ENCODE measurements at regions not wholly inside any gene's neighbourhood (a gene's known extent, or its start where the extent isn't known, plus 50 kb on each side); places are given as distances from the start of the nearest gene placed in this dataset.
"Not testable (repeated sequence)": the region's sequence is repeated elsewhere in the genome, so short reads cannot be mapped to it uniquely, and the experiment has no call there.

DNA sequence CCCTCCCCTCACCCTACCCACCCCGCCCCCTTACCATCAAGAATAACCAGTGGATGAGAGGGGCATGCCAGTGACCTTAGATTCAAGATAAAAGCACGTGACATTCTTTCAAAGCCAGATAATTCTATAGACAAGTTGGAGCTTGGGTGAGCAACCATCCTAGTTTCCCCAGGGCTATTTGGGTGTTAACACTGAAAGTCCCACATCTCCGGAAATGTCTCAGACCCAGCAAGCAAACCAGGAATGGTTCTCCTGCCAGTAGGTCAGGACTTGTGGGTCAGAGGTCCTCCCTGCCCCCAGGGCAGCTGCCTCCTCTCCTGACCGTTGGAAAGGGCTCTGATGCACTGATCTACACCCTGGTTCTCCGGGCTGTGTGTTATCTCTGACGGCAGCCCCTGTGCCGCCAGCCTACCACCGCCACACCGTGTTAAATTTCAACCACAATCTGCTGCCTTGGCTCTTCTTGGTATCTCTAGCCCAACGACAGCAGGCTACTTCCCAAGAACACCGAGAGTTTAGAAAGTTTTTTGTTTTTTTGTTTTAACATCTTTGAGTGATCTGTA is 287.0 kb downstream of the BCL2L11 start:
- not testable (repeated sequence) for DNase-seq

DNA sequence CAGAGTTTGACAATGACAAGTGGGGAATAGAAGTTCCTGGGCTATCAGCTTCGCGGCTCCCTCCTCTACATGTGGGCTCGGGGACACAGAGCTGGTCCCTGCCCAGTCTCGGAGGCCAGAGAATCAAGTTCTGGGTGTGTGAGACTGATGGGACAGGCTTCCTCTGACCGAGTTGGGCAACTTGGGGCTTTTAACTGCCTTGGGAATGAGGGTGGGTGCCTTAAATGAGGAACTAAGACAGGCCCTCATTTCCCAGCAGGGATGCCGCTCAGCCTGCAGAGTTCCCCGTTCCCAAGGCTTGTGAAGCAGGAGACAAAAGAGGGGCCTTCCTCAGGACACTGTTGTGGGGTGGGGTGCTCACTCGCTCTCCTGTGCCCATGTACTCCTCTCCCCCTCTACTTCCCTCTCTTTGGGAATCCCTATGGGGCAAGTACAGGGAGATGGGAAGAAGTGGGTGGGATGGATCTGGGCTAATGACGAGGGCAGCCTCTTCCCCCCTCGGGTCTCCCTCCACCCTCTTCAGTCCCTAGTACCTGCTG is 290.2 kb downstream of the BCL2L11 start:
- DNase-seq, result not testable (repeated sequence)

DNA sequence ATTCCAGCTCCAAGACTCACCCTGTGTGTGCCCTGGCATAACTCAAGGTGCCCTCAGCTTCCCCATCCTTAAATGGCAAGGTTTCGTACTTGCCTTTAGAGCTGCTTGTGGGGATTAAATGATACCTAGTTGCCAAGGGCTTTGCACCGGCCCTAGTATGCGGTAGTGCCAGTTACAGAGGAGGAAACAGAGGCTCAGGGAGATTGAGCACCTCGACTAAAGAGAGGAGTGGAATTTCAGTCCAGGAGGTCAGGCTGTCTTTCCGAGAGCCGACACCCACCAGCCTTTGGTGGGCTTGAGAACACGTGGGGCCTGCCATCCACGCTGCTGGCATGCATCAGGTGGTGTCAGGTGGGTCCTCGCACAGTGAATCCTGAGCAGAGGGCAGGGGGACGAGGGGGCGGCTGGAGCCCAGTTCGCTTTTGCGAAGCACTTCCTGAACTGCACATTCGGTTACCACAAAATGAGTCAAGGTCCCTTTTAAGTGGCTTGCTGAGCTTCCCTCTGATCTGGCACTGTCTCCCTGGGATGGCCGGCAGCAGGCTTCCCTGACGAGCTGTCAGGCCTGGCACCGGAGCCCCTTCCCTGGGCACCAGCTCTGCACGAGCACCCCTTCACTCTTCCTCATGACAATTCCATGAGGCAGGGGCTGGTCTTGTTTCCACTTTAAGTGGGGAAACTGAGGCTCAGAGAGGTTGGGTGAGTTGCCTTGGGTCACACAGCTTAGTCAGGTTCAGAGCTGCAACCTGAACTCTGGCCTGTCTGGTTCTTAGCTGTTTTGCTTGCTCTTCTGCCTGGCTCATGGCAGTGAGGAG is 291.4 kb downstream of the BCL2L11 start:
- DNase-seq, result not testable (repeated sequence)

DNA sequence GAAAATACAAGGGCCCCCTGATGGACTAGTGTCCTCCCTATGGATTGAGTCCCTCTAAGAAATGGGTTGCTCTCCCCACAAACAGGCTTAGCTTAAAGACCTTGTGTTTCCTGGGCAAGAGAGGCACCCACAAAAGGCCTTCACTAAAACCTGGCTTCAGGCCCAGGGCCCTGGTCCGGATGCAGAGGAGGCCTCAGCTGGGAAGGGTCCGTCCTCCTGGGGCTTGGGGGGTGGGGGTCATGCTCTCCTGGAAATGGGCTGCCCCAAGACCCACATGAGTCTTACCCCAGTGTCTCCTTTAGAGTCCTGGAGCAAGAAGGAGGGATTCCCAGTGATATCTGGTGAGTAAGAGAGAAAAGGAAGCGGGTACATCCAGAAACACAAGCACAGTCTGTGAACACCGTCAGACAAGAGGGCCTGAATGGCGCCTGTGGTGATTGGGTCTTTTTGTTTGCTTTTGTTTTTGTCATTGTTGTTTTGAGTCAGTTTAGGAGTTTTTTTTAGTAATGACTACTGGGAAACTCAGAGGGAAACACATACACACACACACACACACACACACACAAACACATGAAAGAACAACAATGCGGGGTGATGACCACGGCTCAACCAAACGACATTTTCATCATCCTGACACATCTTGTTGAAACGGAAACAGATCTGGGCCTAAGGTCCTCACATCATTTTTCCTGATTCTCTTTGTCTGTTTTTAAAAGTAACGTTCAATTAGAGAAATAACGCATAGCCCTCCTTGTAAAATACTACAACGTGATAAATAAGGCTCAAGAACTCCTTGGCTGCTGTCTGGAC is 292.3 kb downstream of the BCL2L11 start:
- DNase-seq, result not testable (repeated sequence)

DNA sequence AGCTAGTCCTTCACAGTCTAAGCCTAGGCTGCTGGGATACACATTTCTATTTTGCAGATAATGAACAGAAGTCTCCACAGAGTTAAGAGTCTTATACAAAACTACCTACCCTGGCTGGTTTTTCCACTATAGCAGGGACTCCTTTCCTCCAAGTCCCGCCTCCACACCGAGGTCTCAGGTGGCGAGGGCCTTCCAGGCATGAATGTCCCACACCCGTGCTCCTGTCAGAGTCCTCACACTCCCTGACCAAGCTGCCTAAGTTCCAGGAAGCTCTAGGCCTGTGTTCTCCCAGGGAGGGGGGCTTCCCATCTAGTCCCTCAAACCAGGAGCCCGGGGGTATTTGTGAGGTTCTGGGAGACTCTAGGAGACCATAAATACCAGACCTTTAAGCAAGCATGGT is 293.2 kb downstream of the BCL2L11 start:
- DNase-seq, result not testable (repeated sequence)

DNA sequence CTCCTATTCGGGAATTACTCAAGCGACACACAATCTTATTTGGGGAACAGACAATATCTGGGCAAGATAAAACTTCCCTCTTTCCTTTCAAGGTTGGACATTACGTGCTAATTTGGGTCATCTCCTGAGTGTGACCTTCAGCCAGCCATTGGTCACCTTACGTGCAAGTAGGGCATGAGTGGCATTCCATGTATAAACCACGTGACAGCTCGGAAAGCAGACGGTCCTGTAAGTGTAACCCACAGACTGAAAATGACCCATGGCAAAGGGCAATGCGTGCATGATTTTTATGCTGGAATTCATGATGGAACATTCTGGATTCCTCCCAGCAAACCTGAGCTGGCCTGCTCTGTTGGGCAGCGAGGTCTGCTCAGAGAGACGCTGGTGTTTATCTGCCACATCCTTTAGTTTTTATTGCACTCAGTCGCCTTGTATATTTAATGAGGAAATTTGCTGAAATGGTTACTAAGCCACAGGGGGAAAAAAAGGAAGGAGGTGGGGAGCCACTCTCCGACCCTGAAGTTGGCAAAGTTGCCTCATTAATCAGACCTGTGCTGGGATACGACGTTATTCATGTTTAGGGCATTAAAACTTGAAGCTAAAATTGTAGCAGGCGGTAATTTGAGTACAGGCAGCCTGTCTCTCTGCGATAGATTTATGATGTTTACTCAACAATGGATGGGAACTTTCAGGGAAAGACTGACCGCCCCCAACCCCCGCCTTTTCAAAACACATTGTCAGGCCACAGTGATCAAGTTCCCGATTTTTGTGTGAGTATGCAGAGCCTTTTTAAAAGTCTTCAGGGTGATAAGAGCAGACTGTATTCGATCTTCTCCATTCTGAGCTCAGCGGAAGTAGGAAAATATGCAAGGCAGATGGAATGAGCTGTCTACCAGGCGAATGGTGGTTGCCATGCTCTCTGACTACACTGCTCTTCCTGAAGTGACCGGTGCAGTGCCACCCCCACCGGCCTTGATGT is 295.3 kb downstream of the BCL2L11 start:
- DNase-seq, result not testable (repeated sequence)

DNA sequence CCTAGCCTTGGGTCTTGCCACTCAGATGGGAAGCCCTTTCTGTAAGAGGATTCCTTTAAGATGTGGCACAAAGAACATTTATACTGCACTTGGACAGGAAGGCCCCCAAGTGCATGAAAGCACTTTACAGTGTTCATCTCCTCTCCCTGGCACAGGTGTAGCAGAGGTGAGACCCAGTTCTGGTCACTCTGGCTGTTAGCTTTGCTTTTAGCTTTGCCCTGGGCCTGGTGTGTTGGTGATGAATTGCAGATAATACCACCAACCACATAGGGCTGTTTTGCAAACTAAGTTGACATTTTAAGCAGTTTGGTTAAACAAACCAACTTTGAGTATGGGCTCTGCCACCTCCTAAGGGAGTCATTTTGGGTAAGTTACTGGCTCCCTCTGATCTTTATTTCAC is 296.3 kb downstream of the BCL2L11 start:
- DNase-seq, result not testable (repeated sequence)

DNA sequence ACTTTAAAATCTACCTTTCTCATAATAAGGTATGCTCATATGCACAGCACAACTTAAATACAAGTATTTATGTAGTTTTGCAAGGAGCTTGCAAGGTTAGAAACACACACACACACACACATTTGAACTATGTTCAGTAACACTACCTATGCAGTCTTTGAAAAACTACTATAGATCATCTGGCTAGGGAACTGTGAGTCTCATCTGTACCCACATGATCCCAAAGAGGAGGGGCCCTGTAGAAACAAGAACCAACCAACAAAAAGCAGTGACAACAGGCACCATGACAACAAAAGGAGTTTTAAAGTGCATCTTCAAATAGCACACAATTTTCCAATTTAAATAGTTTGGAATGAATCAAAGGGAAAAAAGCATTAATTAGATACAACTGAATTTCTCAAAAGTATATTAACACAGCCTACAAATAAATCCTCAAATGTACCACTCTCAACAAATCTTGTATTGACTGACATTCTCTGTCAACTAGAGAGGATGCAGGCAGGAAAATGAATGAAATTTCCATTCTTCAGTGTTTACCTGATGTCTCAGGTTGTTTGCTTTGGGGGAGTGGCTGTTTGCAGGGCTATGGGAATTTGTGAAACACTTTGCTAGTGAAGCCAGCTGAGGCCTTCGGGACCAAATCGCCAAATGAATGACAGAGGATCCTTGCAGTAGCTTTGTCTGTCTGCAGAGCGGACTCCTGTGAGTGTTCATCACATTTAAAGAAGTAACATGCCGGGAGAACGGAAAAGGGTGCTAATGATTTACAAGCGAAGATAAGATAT is 297.6 kb downstream of the BCL2L11 start:
- not testable (repeated sequence) for DNase-seq

DNA sequence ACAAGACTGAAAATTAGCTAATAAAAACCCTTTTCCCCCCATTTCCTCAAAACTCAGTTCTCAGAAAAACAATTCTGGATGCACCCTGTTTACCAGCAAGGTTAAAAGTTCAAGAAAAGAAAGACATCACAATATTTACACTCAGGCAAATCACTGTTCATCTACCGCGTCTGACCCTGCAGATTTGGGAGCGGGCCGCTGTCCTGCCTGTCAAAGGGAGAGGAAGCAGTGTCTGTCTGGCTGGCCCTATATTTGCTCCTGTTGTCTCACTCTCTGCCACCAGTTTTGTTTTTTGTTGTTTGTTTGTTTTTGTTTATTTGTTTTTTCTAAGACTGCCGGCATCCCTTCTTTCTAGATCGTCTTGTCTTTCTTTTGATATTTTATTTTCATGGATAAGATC is 299.4 kb downstream of the BCL2L11 start:
- not testable (repeated sequence) for DNase-seq

DNA sequence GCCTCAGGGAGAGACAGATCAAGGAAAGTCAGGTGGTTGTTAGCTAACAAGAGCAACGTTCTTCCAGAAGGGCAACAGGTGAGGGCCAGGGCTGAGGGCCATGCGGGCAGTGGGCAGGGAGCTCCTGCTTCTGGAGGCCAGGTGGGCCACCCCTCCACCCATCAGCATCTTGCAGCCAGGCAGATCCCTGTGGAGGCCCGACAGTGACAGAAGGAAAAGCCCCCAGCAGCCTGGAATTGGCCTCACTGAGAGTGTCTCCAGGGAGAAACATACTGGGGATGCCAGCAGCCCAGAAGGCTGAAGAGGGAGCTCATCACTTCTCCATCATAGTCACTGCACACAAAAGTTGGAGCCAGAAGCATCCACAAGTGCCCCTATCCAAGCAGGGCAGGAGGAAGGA is 300.1 kb downstream of the BCL2L11 start:
- not testable (repeated sequence) for DNase-seq

DNA sequence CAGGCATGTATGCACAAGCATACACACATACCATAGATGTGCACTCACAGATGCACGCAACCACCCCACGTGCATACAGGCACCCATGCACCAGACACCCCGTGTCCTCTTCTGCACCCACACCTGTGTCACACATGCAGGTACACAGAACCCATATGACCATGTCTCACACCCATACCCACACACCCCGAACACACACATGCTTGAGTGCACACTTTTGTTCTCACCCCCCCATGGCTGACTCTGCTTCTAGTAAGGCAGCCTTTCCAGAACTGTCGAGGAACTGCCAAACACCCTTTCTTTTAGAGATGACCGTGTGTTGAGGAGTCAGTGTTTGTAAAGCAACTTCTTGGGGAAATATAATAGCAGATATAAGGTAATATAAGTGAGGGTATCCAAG is 301.2 kb downstream of the BCL2L11 start:
- DNase-seq, result not testable (repeated sequence)

DNA sequence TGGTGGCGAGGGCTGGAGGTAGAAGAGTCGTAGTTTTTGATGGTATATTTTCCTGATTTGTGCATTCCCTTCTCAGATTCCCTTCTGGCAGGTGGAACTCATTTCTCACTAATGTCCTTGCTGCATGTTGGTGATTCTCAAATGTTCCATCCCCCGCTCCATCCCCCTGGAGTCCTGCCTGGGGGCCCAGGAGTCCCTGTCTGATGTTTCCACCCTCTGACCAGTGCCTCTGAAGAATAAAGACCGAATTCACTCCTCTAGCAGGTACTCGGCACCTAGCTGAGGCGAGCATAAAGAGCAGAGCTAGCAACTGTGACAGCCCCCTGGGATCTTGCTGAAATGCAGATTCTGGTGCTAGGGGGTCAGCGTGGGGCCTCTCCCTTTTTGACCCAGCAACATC is 301.8 kb downstream of the BCL2L11 start:
- not testable (repeated sequence) for DNase-seq

DNA sequence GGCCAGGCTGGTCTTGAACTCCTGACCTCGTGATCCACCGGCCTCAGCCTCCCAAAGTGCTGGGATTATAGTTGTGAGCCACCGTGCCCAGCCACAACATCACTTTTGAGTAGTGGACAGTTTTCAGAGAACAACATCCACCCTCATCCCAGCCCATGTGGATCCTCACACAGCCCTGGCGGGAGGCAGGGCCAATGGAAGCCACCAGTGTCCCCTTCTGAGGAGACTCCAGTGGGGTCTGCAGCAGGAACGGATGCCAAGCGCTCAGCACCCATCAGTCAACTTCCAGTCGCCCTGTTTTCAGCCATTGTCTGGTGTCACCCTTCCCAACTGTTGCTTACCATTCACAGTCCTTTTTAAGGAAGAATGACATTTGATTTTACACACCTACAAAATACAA is 302.5 kb downstream of the BCL2L11 start:
- not testable (repeated sequence) for DNase-seq

DNA sequence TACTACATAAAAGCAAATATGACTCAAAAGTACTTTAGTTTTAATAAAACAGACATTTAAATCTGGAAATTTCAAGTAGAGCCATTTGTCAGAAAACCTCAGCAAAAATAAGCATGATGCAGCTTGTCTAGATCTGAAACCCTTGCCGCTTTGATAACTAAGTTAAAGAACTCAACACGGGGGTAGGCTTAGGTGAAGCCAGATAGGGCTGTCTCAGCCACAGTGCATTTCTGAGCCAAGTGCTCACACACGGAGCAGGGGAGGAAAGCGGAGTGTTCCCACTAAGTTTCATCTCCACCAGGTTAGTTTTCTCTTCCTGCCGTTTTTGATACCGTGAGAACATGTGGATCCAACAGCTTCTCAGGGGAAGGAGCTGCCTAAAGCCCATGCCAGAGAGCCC is 303.5 kb downstream of the BCL2L11 start:
- DNase-seq, result not testable (repeated sequence)

DNA sequence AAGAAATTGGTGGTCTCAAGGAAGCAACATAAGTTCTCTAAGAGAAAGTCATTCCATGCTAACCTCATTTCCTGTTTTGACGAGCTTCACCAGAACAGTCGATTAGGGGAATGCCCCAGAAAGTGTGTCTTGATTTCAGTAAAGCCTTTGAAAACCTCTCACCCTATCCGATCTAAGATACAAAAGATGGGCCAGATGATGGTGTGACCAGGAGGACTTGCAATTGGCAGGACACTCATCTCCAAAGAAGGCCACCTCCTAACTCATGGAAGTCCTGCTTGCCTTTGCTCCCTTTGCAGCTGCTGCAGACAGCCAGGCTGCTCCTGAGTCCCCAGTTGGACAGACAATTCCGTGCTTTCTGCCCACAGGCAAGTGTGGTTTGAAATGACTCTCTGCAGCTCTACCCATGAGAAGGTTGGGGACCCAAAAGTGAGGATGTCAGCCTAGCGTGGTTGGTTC is 304.2 kb downstream of the BCL2L11 start:
- not testable (repeated sequence) for DNase-seq

DNA sequence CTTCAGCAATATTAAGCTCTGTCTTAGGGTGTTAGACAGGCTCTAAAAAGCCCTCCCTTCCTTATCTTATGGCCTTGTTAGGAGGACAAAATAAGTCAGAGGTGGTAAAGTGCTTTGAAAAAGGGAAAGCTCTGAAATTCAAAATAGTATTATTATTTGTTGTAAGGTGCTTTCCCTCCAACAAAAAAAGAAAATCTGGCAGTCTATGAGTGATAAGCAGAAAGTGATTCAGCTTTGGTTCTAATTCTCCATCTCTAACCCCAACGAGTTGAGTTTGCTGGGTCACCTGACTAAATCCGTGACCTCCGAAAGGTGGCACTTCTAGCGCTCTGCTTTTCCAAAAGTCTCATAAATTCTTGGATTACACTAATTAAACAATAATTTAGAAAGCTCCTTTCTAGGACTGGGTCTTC is 305.1 kb downstream of the BCL2L11 start:
- not testable (repeated sequence) for DNase-seq

DNA sequence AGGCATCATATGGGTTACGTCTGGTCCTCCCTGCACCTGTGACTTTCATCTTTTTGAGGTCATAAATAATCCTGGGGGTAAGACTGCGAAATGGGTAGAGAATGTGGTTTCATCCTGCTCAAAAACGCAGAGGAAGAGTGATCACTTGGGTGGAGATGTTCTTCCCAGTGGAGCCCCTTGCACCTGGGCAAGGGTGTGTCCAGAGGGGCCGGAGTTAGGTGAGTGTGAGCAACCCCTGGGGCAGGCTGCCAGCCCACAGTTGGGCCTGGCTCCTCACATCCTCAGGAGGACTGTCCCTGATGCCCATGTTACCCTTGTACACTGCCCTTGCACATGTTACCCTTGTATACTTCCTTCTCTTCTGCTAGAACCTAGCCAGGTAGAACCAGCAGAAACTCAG is 306.6 kb downstream of the BCL2L11 start:
- not testable (repeated sequence) for DNase-seq

DNA sequence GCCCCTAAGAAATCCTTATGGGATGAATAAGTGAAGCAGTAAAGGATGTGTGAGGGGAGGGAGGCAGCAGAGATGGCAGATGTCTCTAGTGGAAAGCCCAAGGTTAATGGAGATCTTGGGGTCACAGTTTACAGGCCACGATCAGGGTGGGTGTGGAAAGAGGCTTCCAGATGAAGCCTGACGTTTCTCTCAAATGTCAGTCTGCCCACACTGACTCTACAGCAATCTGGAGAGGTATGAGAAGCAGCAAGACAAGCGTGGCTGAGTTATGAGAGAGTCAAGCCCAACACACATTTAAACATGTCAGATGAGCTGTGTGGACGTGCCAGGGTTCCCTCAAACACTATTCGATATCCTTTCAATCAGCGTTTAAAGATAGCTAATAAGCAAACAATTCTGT is 308.2 kb downstream of the BCL2L11 start:
- not testable (repeated sequence) for DNase-seq

DNA sequence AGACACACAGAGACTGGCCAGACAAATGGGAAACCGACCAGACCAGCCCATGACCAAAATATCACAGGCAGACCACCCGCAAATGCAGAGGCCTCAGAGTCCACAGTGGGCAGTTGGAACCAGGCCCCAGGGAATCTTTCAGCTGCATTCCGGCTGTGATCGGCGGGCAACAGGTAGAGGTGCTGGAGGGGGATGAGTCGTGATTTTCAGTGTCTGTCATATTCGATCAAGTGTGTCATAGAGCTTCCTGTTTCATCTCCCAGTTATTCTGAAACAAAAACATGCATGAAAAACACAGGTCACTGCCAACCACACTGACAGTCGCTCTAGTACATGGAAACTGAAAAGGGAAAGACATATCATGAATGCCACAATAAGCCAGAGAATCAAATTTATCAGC is 308.6 kb downstream of the BCL2L11 start:
- DNase-seq, result not testable (repeated sequence)

DNA sequence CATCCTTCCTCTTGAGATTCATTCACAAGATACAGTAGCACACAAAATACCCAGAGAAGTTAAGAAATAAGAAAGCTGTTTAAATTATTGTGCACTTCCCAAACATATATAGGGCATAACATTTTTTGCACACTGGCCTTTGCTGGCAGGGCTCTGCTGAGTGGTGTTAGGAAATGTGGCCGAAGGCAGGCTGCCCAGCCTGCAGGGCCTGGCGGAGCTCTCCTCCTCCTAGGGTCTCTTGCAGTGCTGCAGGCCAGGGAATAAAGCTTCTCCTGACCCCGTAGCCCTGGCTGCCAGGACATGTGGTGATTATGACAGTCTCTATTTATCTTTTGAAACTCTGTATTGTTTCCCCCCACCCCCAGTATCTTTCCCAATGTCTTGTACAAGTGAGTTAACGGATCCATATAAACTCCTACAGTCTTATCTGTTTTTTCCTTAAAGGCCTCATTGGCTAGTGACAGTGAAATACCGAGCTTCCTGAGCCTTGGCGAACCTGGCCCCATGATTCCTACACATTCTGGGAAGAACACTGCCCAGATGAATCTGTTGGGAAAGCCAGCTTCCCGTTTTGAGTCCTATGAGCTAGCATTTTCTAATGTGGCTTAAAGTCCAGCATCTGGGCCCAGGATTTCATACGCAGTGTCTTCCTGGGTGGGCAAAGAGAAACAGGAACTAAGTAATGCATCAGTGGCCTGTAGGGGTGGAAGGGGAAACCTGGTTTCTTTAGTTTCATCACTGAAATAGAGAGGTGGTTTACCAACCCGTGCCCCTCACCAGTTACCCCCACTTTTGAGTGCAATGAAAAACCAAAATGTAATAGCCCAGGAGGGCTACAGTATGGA is 310.3 kb downstream of the BCL2L11 start:
- DNase-seq, result not testable (repeated sequence)

All from NCI-H524 (cell line).